ENCODE measurements at regions not wholly inside any gene's neighbourhood (a gene's known extent, or its start where the extent isn't known, plus 50 kb on each side); places are given as distances from the start of the nearest gene placed in this dataset.
"Not testable (repeated sequence)": the region's sequence is repeated elsewhere in the genome, so short reads cannot be mapped to it uniquely, and the experiment has no call there.

DNA sequence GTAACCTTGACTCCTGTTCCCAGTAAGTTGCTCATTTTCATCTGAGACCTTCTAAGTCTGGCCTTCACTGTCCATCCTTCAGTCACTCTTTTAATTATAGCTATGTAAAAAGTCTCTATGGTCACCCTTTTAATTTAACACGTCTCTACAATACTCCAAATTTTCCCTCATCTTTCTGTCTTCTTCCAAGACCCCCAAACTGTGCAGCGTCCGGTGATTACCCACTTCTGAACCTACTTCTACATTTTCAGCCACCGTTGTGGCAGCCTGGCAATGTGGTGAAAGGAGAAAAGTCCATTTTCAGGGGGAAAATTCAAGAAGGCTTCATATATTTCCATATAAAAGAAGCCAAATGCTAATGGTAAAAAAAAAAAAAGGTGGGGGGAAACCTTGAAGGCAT is 283.4 kb downstream of the POTED start:
- not testable (repeated sequence) for TF ChIP-seq EZH2 (IDR thresholded peaks at IDR 0.05; ENCODE audit: borderline replicate concordance, insufficient read depth, low read length, poor library complexity, severe bottlenecking); EP300 (conservative IDR thresholded peaks at IDR 0.05; ENCODE audit: poor library complexity, severe bottlenecking); POLR2AphosphoS5 (IDR thresholded peaks at IDR 0.05); TAF1 (IDR thresholded peaks at IDR 0.05; ENCODE audit: low read depth)
- TF ChIP-seq, protein P1, sequence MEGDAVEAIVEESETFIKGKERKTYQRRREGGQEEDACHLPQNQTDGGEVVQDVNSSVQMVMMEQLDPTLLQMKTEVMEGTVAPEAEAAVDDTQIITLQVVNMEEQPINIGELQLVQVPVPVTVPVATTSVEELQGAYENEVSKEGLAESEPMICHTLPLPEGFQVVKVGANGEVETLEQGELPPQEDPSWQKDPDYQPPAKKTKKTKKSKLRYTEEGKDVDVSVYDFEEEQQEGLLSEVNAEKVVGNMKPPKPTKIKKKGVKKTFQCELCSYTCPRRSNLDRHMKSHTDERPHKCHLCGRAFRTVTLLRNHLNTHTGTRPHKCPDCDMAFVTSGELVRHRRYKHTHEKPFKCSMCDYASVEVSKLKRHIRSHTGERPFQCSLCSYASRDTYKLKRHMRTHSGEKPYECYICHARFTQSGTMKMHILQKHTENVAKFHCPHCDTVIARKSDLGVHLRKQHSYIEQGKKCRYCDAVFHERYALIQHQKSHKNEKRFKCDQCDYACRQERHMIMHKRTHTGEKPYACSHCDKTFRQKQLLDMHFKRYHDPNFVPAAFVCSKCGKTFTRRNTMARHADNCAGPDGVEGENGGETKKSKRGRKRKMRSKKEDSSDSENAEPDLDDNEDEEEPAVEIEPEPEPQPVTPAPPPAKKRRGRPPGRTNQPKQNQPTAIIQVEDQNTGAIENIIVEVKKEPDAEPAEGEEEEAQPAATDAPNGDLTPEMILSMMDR (IDR thresholded peaks at IDR 0.05; ENCODE audit: poor library complexity, severe bottlenecking), result not testable (repeated sequence)

Measured in neural cell (in vitro differentiated cells).